CD4-positive, alpha-beta memory T cell (primary cell): ENCODE measurements at regions not wholly inside any gene's neighbourhood (a gene's known extent, or its start where the extent isn't known, plus 50 kb on each side); places are given as distances from the start of the nearest gene placed in this dataset.

Experiments used
- CTCF ChIA-PET: fragments of 350-600 bp; sonication (Branson Sonifier 250); formaldehyde crosslinking; loops from one replicate; lab custom pipeline; 2021; ENCODE audit warnings: inconsistent platforms; ENCODE audit not compliant: partially characterized antibody; lab: Charles Lee
- POLR2A ChIA-PET: fragments of 350-600 bp; sonication (Branson Sonifier 250); formaldehyde crosslinking; loops from one replicate; lab custom pipeline; 2021; ENCODE audit not compliant: partially characterized antibody; lab: Charles Lee
- DNase-seq, 5 donors: peaks; one replicate each; pipeline versions ENCODE4 v3.0.0 to v3.0.0-alpha.2; 2020 to 2022; ENCODE audit warnings: mixed read lengths in 1 of 5
- H3K27ac ChIP-seq: one replicate; pipeline ENCODE4 v1.7.0; 2013; ENCODE audit warnings: low read depth, low read length
- H3K27me3 ChIP-seq: 2 replicates; pipeline ENCODE4 v1.7.0; 2013; ENCODE audit warnings: mild to moderate bottlenecking, low read length, moderate library complexity; ENCODE audit not compliant: insufficient read depth
- H3K36me3 ChIP-seq: 2 replicates; pipeline ENCODE4 v1.7.0; 2013; ENCODE audit warnings: mild to moderate bottlenecking, low read length, moderate library complexity; ENCODE audit not compliant: insufficient read depth
- H3K4me1 ChIP-seq: 2 replicates; pipeline ENCODE4 v1.7.0; 2013; ENCODE audit warnings: mild to moderate bottlenecking, low read length, moderate library complexity; ENCODE audit not compliant: insufficient read depth
- H3K4me3 ChIP-seq, 2 donors: one replicate each; pipeline ENCODE4 v1.7.0; 2013; ENCODE audit warnings: low read length in 2 of 2, mild to moderate bottlenecking in 1 of 2
- H3K9me3 ChIP-seq, 2 donors: one replicate each; pipeline ENCODE4 v1.7.0; 2013; ENCODE audit warnings: low read length in 2 of 2, control low read depth in 1 of 2; ENCODE audit not compliant: control insufficient read depth in 1 of 2
- H3K27ac Mint-ChIP-seq, 7 donors: one replicate each; pipeline ENCODE4 v1.8.0; 2020 to 2021; ENCODE audit warnings: mixed read lengths in 7 of 7, mild to moderate bottlenecking in 6 of 7, inconsistent platforms in 3 of 7, moderate library complexity in 3 of 7
- H3K27me3 Mint-ChIP-seq, 2 donors: one replicate each; pipeline ENCODE4 v1.8.0; 2020 to 2021; ENCODE audit warnings: mixed read lengths in 2 of 2
- H3K36me3 Mint-ChIP-seq, 2 donors: one replicate each; pipeline ENCODE4 v1.8.0; 2020 to 2021; ENCODE audit warnings: mixed read lengths in 2 of 2, inconsistent platforms in 1 of 2, mild to moderate bottlenecking in 1 of 2
- H3K4me1 Mint-ChIP-seq, 4 donors: one replicate each; pipeline ENCODE4 v1.8.0; 2020 to 2021; ENCODE audit warnings: mixed read lengths in 4 of 4, mild to moderate bottlenecking in 1 of 4
- H3K4me3 Mint-ChIP-seq, 8 donors: one replicate each; pipeline ENCODE4 v1.8.0; 2020 to 2021; ENCODE audit warnings: mixed read lengths in 8 of 8, mild to moderate bottlenecking in 7 of 8, moderate library complexity in 6 of 8, inconsistent platforms in 3 of 8
- H3K9me3 Mint-ChIP-seq, 8 donors: one replicate each; pipeline ENCODE4 v1.8.0; 2020 to 2021; ENCODE audit warnings: mixed read lengths in 8 of 8, mild to moderate bottlenecking in 5 of 8, inconsistent platforms in 3 of 8, moderate library complexity in 1 of 8
- intact Hi-C: fragments of 100-400 bp; cut with micrococcal nuclease; formaldehyde crosslinking; loops from one replicate; pipeline ENCODE4 v1.15.1; 2023

DNA sequence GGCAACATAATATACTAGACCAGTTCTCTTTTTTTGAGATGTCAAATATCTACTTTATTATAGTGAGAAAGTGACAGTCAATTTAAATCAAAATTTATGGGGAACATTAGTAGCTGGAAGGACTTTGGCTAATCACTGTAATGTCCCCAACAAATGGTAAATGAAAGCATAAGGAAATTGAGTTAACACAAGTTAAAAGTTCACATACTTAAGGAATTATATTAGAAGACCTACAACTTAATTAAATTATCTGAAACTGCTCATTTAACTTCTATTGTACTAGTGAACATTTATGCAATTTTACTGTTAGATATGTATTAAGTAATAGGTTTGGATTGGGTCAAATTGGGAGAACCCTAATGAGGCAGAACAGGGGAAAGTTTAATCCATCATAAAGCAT lies 160.3 kb upstream of the TENM3 start:
- Histone ChIP-seq H3K4me3 (no peak overlapping the region), H3K27me3 (no peaks in the 10 kb centered on the region), H3K36me3 (no peaks in the 10 kb centered on the region), H3K9me3 (no peaks in the 10 kb centered on the region), H3K27ac (no peak overlapping the region), H3K4me1 (no peaks in the 10 kb centered on the region)
- H3K4me1 Mint-ChIP-seq = no peaks in the 10 kb centered on the region
- H3K36me3 Mint-ChIP-seq = no peaks in the 10 kb centered on the region
- no peaks in the 10 kb centered on the region for H3K27me3 Mint-ChIP-seq
- no peak for DNase-seq
- H3K9me3 Mint-ChIP-seq = peaks cover 0 to 9% (median 0%) of the 10 kb centered on the region in 8 donors
- ChIA-PET POLR2A (no interaction called here), CTCF (interaction anchor here (0.9 kb wide), 1 partner anchor 938 kb away, joined by 3 read pairs; no protein-coding TSS in a partner anchor)
- H3K27ac Mint-ChIP-seq = no peak overlapping the region
- H3K4me3 Mint-ChIP-seq = no peak overlapping the region
- intact Hi-C loops = no loop called here

DNA sequence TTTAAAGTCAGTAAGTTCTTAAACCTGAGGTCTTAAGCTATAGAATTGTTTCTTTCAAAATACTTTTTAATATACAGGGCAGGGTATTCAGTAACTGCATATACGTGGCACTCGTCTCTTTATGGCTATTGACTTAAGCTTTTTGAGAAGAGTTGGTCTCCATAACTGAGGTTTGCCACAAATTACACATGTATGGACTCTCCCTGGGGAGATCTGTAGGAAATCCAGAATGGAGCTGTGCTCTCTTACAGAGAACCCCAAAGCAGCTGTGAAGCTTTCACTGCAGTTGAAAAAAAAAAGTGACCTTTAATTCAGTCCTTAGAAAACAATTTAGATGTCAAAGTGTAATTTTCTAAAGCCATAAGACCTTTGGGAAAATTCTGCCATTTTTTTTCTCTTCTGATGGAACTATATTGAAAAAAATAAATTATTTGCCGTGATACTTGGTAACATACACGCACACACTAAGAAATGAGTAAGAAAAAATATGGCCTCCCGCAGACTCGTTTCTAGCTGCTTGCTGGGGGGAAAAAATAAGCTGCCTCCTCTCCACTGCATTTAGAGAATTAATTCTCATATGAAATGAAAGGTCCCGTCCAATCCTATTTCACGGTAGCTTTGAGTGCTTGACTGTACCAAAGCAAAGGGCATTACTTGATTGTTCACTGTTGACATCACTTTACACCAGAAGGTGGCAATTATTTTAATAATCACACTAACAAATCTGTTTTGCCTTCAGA lies 159.4 kb upstream of the TENM3 start:
- H3K9me3 Mint-ChIP-seq = peaks cover 0 to 9% (median 0%) of the 10 kb centered on the region in 8 donors
- ChIA-PET CTCF (no interaction called here), POLR2A (no interaction called here)
- H3K4me1 Mint-ChIP-seq = no peaks in the 10 kb centered on the region
- Histone ChIP-seq H3K9me3 (no peaks in the 10 kb centered on the region), H3K4me3 (no peak overlapping the region), H3K36me3 (no peaks in the 10 kb centered on the region), H3K4me1 (no peaks in the 10 kb centered on the region), H3K27ac (no peak overlapping the region), H3K27me3 (no peaks in the 10 kb centered on the region)
- no peak for DNase-seq
- intact Hi-C loops = no loop called here
- no peaks in the 10 kb centered on the region for H3K36me3 Mint-ChIP-seq
- H3K27ac Mint-ChIP-seq = no peak overlapping the region
- no peaks in the 10 kb centered on the region for H3K27me3 Mint-ChIP-seq
- H3K4me3 Mint-ChIP-seq = no peak overlapping the region

DNA sequence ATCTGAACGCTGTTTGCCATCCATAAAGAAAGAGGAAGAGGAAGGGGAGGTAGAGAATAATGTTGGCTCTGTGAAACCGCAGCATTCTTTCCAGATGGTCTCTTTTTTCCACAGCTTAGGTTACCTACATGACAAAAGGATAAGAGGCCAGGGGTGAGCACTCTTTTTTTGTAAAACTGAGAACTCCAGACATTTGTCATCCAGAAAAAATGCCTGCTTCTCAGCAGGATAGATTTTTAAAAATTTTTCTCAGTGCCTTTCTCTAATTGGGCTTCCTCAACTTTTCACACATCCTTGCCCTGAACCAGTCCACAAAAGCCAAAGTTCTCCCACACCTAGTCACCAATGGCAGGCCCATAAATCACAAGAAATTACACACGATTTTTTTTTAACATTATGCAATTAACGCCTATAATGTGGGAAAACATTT lies 158.1 kb upstream of the TENM3 start:
- ChIA-PET POLR2A (no interaction called here), CTCF (no interaction called here)
- H3K9me3 Mint-ChIP-seq = peaks cover 0 to 9% (median 0%) of the 10 kb centered on the region in 8 donors
- no peaks in the 10 kb centered on the region for H3K4me1 ChIP-seq
- H3K27ac Mint-ChIP-seq = no peak overlapping the region
- H3K4me3 Mint-ChIP-seq = no peak overlapping the region
- H3K4me1 Mint-ChIP-seq = no peaks in the 10 kb centered on the region
- no peaks in the 10 kb centered on the region for H3K27me3 ChIP-seq
- no peaks in the 10 kb centered on the region for H3K36me3 ChIP-seq
- H3K4me3 ChIP-seq = no peak overlapping the region
- no peaks in the 10 kb centered on the region for H3K36me3 Mint-ChIP-seq
- H3K27me3 Mint-ChIP-seq = no peaks in the 10 kb centered on the region
- no peaks in the 10 kb centered on the region for H3K9me3 ChIP-seq
- intact Hi-C loops = no loop called here
- H3K27ac ChIP-seq = no peak overlapping the region
- DNase-seq = no peak

DNA sequence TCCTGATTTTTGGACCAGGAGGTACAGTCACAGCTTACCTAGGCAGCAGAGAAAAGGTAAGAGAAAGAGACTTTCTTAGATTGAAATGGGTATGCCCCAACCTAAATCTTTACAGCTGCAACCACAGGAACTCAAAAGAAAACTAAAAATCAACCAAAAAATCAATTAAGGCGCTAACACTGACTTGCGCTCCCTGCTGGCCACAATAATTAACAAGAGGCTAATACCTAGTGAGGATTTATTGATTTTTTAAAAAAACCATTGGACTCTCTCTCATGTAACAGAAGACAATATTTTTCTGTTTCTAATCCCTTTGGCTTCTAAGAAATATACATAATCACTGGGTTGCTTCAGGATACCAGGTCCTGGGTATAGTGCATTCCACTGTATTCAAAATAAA lies 153.9 kb upstream of the TENM3 start:
- no peak overlapping the region for H3K27ac Mint-ChIP-seq
- POLR2A ChIA-PET = no interaction called here
- Histone ChIP-seq H3K4me1 (no peaks in the 10 kb centered on the region), H3K4me3 (no peak overlapping the region), H3K36me3 (no peaks in the 10 kb centered on the region), H3K27ac (no peak overlapping the region), H3K9me3 (no peaks in the 10 kb centered on the region), H3K27me3 (no peaks in the 10 kb centered on the region)
- H3K9me3 Mint-ChIP-seq = peaks cover 0 to 9% (median 2%) of the 10 kb centered on the region in 8 donors
- no peaks in the 10 kb centered on the region for H3K27me3 Mint-ChIP-seq
- H3K4me1 Mint-ChIP-seq = no peaks in the 10 kb centered on the region
- H3K36me3 Mint-ChIP-seq = no peaks in the 10 kb centered on the region
- no peak overlapping the region for H3K4me3 Mint-ChIP-seq
- CTCF ChIA-PET = no interaction called here
- intact Hi-C loops = no loop called here
- DNase-seq = no peak

DNA sequence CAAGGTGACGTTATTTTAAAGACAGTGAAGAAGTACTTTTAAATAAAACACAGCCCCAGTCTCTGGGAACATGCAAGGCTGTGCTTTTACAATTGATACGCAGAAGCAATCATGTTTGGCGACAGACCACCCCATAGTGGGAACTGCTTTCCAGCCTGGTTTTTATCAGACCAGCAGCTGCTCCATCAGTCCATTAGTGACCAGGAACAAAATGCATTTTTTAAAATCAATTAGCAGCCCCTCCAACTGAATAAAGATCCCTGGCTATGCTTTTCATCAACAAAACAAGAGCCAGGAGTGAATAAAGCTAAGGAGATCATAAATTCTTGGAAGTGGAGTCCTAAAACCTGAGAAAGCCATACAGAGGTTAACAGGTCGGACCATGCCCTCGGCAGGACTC lies 153.0 kb upstream of the TENM3 start:
- POLR2A ChIA-PET = no interaction called here
- H3K4me3 Mint-ChIP-seq = no peak overlapping the region
- H3K27me3 ChIP-seq = no peaks in the 10 kb centered on the region
- no peaks in the 10 kb centered on the region for H3K9me3 ChIP-seq
- H3K27me3 Mint-ChIP-seq = no peaks in the 10 kb centered on the region
- no peak overlapping the region for H3K27ac Mint-ChIP-seq
- no peak for DNase-seq
- no peak overlapping the region for H3K27ac ChIP-seq
- CTCF ChIA-PET = no interaction called here
- H3K36me3 ChIP-seq = no peaks in the 10 kb centered on the region
- intact Hi-C loops = no loop called here
- no peak overlapping the region for H3K4me3 ChIP-seq
- H3K4me1 Mint-ChIP-seq = no peaks in the 10 kb centered on the region
- no peaks in the 10 kb centered on the region for H3K36me3 Mint-ChIP-seq
- H3K4me1 ChIP-seq = no peaks in the 10 kb centered on the region
- peaks cover 0 to 10% (median 2%) of the 10 kb centered on the region in 8 donors for H3K9me3 Mint-ChIP-seq

DNA sequence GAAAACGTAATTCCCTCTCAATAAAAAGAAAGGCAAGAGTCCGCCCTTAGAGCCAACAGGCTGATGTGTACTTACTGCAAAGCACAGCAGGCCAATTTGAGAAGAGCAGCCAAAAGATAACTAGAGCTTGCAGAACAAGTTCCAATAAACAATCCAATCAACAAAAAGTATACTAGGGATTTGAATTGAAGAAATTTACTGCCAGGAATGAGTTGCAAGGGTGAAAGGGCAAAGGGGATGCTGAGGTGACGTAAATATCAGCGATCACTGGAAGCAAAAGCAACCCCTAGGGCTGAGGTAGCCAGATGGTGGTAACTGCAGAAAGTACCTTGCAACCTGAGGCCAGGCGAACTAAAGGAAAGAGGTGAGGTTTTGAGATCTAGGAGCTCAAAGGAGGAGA lies 152.1 kb upstream of the TENM3 start:
- ChIA-PET POLR2A (no interaction called here), CTCF (no interaction called here)
- H3K27me3 ChIP-seq = no peaks in the 10 kb centered on the region
- H3K4me1 Mint-ChIP-seq = no peaks in the 10 kb centered on the region
- H3K36me3 ChIP-seq = no peaks in the 10 kb centered on the region
- peaks cover 0 to 14% (median 3%) of the 10 kb centered on the region in 8 donors for H3K9me3 Mint-ChIP-seq
- no peak overlapping the region for H3K27ac Mint-ChIP-seq
- no peaks in the 10 kb centered on the region for H3K9me3 ChIP-seq
- H3K27me3 Mint-ChIP-seq = no peaks in the 10 kb centered on the region
- DNase-seq = no peak
- no peaks in the 10 kb centered on the region for H3K4me1 ChIP-seq
- H3K27ac ChIP-seq = no peak overlapping the region
- no peak overlapping the region for H3K4me3 Mint-ChIP-seq
- no peak overlapping the region for H3K4me3 ChIP-seq
- intact Hi-C loops = no loop called here
- no peaks in the 10 kb centered on the region for H3K36me3 Mint-ChIP-seq

DNA sequence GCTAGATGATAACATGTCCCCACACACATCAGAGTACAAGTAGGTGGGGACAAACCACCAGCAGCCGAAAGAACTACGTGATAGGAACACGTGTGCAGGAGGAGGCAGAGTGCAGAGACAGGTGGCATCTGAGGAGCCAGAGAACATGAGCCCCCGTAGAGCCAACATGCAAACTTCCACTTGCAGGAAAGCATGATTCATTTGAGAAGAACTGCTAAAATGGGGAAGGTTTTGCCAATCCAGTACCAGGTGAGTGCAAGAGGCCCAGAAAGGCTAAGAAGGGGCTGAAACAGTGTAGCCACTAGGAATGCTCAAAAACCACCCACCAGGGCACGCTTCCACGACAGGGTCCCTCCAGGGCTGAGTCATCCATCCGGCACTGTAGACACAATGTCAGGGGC lies 149.8 kb upstream of the TENM3 start:
- no peaks in the 10 kb centered on the region for H3K36me3 Mint-ChIP-seq
- DNase-seq = no peak
- no peak overlapping the region for H3K4me3 ChIP-seq
- no peaks in the 10 kb centered on the region for H3K27me3 Mint-ChIP-seq
- H3K27ac Mint-ChIP-seq = no peak overlapping the region
- no peak overlapping the region for H3K27ac ChIP-seq
- intact Hi-C loops = no loop called here
- ChIA-PET CTCF (no interaction called here), POLR2A (no interaction called here)
- H3K9me3 ChIP-seq = no peaks in the 10 kb centered on the region
- H3K4me3 Mint-ChIP-seq = no peak overlapping the region
- no peaks in the 10 kb centered on the region for H3K36me3 ChIP-seq
- H3K4me1 Mint-ChIP-seq = no peaks in the 10 kb centered on the region
- no peaks in the 10 kb centered on the region for H3K27me3 ChIP-seq
- H3K9me3 Mint-ChIP-seq = peaks cover 0 to 14% (median 3%) of the 10 kb centered on the region in 8 donors
- no peaks in the 10 kb centered on the region for H3K4me1 ChIP-seq
